ENCODE measurements at regions not wholly inside any gene's neighbourhood (a gene's known extent, or its start where the extent isn't known, plus 50 kb on each side); places are given as distances from the start of the nearest gene placed in this dataset.

- peaks cover 0 to 2% (median 2%) of the 10 kb centered on the region in 3 donors for H3K9me3 ChIP-seq (ENCODE audit: control insufficient read depth in 2 of 3, insufficient read depth in 1 of 3, low read length in 3 of 3)
- no peak for FAIRE-seq
- H3K27me3 ChIP-seq (ENCODE audit: control insufficient read depth, insufficient read depth, low read length) = no peaks in the 10 kb centered on the region
- no peak overlapping the region for H3K4me3 ChIP-seq (ENCODE audit: low read length in 3 of 3)
- TF ChIP-seq, protein P1, sequence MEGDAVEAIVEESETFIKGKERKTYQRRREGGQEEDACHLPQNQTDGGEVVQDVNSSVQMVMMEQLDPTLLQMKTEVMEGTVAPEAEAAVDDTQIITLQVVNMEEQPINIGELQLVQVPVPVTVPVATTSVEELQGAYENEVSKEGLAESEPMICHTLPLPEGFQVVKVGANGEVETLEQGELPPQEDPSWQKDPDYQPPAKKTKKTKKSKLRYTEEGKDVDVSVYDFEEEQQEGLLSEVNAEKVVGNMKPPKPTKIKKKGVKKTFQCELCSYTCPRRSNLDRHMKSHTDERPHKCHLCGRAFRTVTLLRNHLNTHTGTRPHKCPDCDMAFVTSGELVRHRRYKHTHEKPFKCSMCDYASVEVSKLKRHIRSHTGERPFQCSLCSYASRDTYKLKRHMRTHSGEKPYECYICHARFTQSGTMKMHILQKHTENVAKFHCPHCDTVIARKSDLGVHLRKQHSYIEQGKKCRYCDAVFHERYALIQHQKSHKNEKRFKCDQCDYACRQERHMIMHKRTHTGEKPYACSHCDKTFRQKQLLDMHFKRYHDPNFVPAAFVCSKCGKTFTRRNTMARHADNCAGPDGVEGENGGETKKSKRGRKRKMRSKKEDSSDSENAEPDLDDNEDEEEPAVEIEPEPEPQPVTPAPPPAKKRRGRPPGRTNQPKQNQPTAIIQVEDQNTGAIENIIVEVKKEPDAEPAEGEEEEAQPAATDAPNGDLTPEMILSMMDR (IDR thresholded peaks at IDR 0.05; ENCODE audit: borderline replicate concordance, extremely low read depth, insufficient read depth) = no peak
- no peak for DNase-seq
- no peaks in the 10 kb centered on the region for H3K4me1 ChIP-seq (ENCODE audit: control insufficient read depth in 2 of 3, insufficient read depth in 2 of 3, low read depth in 1 of 3, low read length in 3 of 3)
- intact Hi-C loops (cut with DNase I) = no loop called here
- no peak overlapping the region for H3K27ac ChIP-seq (ENCODE audit: low read depth in 2 of 2, low read length in 2 of 2)
- no peak overlapping the region for H3K9ac ChIP-seq (ENCODE audit: low read length in 3 of 3)
- no peaks in the 10 kb centered on the region for H3K36me3 ChIP-seq (ENCODE audit: control insufficient read depth in 2 of 3, insufficient read depth in 3 of 3, low read length in 3 of 3)
Observed at GRCh38 chr20:51287628-51288413, 254.7 kb downstream of the NFATC2 start.

DNA sequence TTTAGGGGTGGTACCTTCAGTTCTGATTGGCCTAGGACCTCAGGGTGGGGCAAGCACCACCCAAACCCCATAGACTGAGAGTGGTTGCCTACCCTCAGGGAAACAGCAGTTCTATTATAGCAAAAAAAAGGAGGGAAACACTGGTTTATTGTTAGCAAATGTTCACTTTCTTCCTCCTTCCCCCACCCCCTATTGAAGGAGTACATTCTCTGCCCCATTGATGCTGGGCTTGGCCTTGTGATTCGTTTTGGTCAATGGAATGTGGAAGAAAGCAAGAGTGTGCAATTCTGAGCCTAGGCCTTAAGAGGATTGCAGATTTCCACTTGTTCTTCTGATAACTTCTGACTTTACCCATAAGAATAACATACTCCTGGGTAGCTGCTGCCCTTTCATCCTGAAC, 255.8 kb downstream of the NFATC2 start:
- Histone ChIP-seq H3K27ac (ENCODE audit: low read depth in 2 of 2, low read length in 2 of 2) (no peak overlapping the region), H3K27me3 (ENCODE audit: control insufficient read depth, insufficient read depth, low read length) (no peaks in the 10 kb centered on the region), H3K36me3 (ENCODE audit: control insufficient read depth in 2 of 3, insufficient read depth in 3 of 3, low read length in 3 of 3) (no peaks in the 10 kb centered on the region), H3K9me3 (ENCODE audit: control insufficient read depth in 2 of 3, insufficient read depth in 1 of 3, low read length in 3 of 3) (peaks cover 0 to 2% (median 2%) of the 10 kb centered on the region in 3 donors), H3K9ac (ENCODE audit: low read length in 3 of 3) (no peak overlapping the region), H3K4me3 (ENCODE audit: low read length in 3 of 3) (no peak overlapping the region), H3K4me1 (ENCODE audit: control insufficient read depth in 2 of 3, insufficient read depth in 2 of 3, low read depth in 1 of 3, low read length in 3 of 3) (no peaks in the 10 kb centered on the region)
- intact Hi-C loops (cut with DNase I) = no loop called here
- TF ChIP-seq, protein P1 (IDR thresholded peaks at IDR 0.05; ENCODE audit: borderline replicate concordance, extremely low read depth, insufficient read depth) = no peak
- FAIRE-seq = no peak
- DNase-seq = no peak

- H3K4me1 ChIP-seq (ENCODE audit: control insufficient read depth in 2 of 3, insufficient read depth in 2 of 3, low read depth in 1 of 3, low read length in 3 of 3) = no peaks in the 10 kb centered on the region
- no peaks in the 10 kb centered on the region for H3K27me3 ChIP-seq (ENCODE audit: control insufficient read depth, insufficient read depth, low read length)
- DNase-seq = no peak
- TF ChIP-seq, protein P1 (IDR thresholded peaks at IDR 0.05; ENCODE audit: borderline replicate concordance, extremely low read depth, insufficient read depth) = no peak
- no peak overlapping the region for H3K4me3 ChIP-seq (ENCODE audit: low read length in 3 of 3)
- H3K36me3 ChIP-seq (ENCODE audit: control insufficient read depth in 2 of 3, insufficient read depth in 3 of 3, low read length in 3 of 3) = no peaks in the 10 kb centered on the region
- H3K9me3 ChIP-seq (ENCODE audit: control insufficient read depth in 2 of 3, insufficient read depth in 1 of 3, low read length in 3 of 3) = peaks cover 0 to 2% (median 2%) of the 10 kb centered on the region in 3 donors
- no peak for FAIRE-seq
- no peak overlapping the region for H3K27ac ChIP-seq (ENCODE audit: low read depth in 2 of 2, low read length in 2 of 2)
- H3K9ac ChIP-seq (ENCODE audit: low read length in 3 of 3) = no peak overlapping the region
- intact Hi-C loops (cut with DNase I) = no loop called here
Observed at GRCh38 chr20:51285684-51286083, 256.8 kb downstream of the NFATC2 start.
